Erythroblast (primary cell): ENCODE measurements at regions not wholly inside any gene's neighbourhood (a gene's known extent, or its start where the extent isn't known, plus 50 kb on each side); places are given as distances from the start of the nearest gene placed in this dataset.

Experiments
- GATA1 ChIP-seq: IDR thresholded peaks from 2 replicates; pipeline ENCODE4 v1.6.1; 2011; ENCODE audit warnings: low read depth, mild to moderate bottlenecking, control low read depth, low read length, moderate library complexity
- POLR2A ChIP-seq: IDR thresholded peaks from 2 replicates; pipeline ENCODE4 v1.6.1; 2011; ENCODE audit warnings: mild to moderate bottlenecking, low read length

DNA sequence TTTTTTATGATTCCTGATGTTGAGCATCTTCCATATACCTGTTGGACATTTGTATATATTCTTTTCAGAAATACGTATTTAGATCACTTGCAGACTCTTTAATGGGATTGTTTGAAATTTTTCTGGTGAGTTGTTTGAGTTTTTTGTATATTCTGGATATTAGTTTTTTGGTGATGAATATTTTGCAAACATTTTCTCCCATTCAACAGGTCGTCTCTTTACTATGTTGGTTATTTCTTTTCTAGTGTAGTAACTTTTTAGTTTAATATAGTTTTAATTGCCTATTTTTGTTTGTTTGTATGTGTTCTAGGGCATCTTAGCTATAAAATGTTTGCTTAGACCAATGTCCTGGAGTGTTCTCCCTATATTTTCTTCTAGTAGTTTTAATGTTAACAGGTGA is 72.7 kb downstream of the ZWINT start:
- no peak for TF ChIP-seq POLR2A
- no peak for TF ChIP-seq GATA1
